Fibroblast of lung (primary cell): ENCODE measurements at regions not wholly inside any gene's neighbourhood (a gene's known extent, or its start where the extent isn't known, plus 50 kb on each side); places are given as distances from the start of the nearest gene placed in this dataset.

Experiments used
- CTCF ChIP-seq, 2 donors: IDR thresholded peaks in 1 of 2; conservative IDR thresholded peaks in 1 of 2; 1 replicate in 1 of 2; 2 replicates in 1 of 2; pipeline ENCODE4 v1.5.1; 2011 to 2012; ENCODE audit warnings: low read length in 2 of 2, control low read depth in 1 of 2, inconsistent platforms in 1 of 2, low read depth in 1 of 2, mild to moderate bottlenecking in 1 of 2
- EZH2 ChIP-seq: IDR thresholded peaks from 2 replicates; pipeline ENCODE4 v1.5.1; 2012; ENCODE audit warnings: low read length, control low read depth, mild to moderate bottlenecking; ENCODE audit errors: missing control alignments

- no peak for TF ChIP-seq CTCF (conservative IDR thresholded peaks at IDR 0.05 in 1 of 2, IDR thresholded peaks at IDR 0.05 in 1 of 2; ENCODE audit: low read depth in 1 of 2, low read length in 2 of 2)
- no peak for TF ChIP-seq EZH2
Observed at GRCh38 chr13:58680115-58680514, 1048.6 kb downstream of the PCDH17 start.
